ENCODE measurements at regions not wholly inside any gene's neighbourhood (a gene's known extent, or its start where the extent isn't known, plus 50 kb on each side); places are given as distances from the start of the nearest gene placed in this dataset.
"Not testable (repeated sequence)": the region's sequence is repeated elsewhere in the genome, so short reads cannot be mapped to it uniquely, and the experiment has no call there.

- FAIRE-seq (no peak), DNase-seq (ENCODE audit: low spot score) (no peak)
Measured at GRCh38 chr22:48084041-48084728, 1321.7 kb downstream of the TBC1D22A start.

GRCh38 chr22:48083502-48083901 lies 1321.1 kb downstream of the TBC1D22A start:
- DNase-seq (ENCODE audit: low spot score) (no peak), FAIRE-seq (no peak)

GRCh38 chr22:48082284-48082683 lies 1319.8 kb downstream of the TBC1D22A start:
- FAIRE-seq (no peak), DNase-seq (ENCODE audit: low spot score) (no peak)

GRCh38 chr22:48081281-48081680 lies 1318.8 kb downstream of the TBC1D22A start:
- DNase-seq (ENCODE audit: low spot score) (no peak), FAIRE-seq (no peak)

- DNase-seq (ENCODE audit: low spot score) = no peak
- no peak for FAIRE-seq
Measured at GRCh38 chr22:48080316-48081165, 1318.1 kb downstream of the TBC1D22A start.

- FAIRE-seq (no peak), DNase-seq (ENCODE audit: low spot score) (no peak)
Measured at GRCh38 chr22:48079505-48080290, 1317.2 kb downstream of the TBC1D22A start.

- FAIRE-seq (no peak), DNase-seq (ENCODE audit: low spot score) (no peak)
Measured at GRCh38 chr22:48078825-48079224, 1316.4 kb downstream of the TBC1D22A start.

GRCh38 chr22:48077699-48078098 lies 1315.2 kb downstream of the TBC1D22A start:
- no peak for FAIRE-seq

GRCh38 chr22:48076008-48076407 lies 1313.6 kb downstream of the TBC1D22A start:
- DNase-seq (ENCODE audit: low spot score) (no peak), FAIRE-seq (no peak)

More at GRCh38 chr22:48077699-48078098, 1315.2 kb downstream of the TBC1D22A start:
- DNase-seq (ENCODE audit: low spot score) = no peak

- no peak for FAIRE-seq
- no peak for DNase-seq (ENCODE audit: low spot score)
Measured at GRCh38 chr22:48075604-48076003, 1313.2 kb downstream of the TBC1D22A start.

- DNase-seq (ENCODE audit: low spot score) = no peak
- FAIRE-seq = no peak
Measured at GRCh38 chr22:48072777-48073176, 1310.3 kb downstream of the TBC1D22A start.

GRCh38 chr22:48071828-48072227 lies 1309.4 kb downstream of the TBC1D22A start:
- DNase-seq (ENCODE audit: low spot score) = no peak
- FAIRE-seq = no peak

- no peak for FAIRE-seq
- DNase-seq (ENCODE audit: low spot score) = no peak
Measured at GRCh38 chr22:48071305-48071704, 1308.9 kb downstream of the TBC1D22A start.

GRCh38 chr22:48070760-48071159 lies 1308.3 kb downstream of the TBC1D22A start:
- DNase-seq (ENCODE audit: low spot score) = no peak
- no peak for FAIRE-seq

GRCh38 chr22:48070083-48070482 lies 1307.6 kb downstream of the TBC1D22A start:
- DNase-seq (ENCODE audit: low spot score) = no peak
- FAIRE-seq = no peak

- no peak for DNase-seq (ENCODE audit: low spot score)
- FAIRE-seq = no peak
Measured at GRCh38 chr22:48069256-48069655, 1306.8 kb downstream of the TBC1D22A start.

GRCh38 chr22:48068323-48068885 lies 1306.0 kb downstream of the TBC1D22A start:
- FAIRE-seq = no peak
- no peak for DNase-seq (ENCODE audit: low spot score)

GRCh38 chr22:48065892-48066291 lies 1303.4 kb downstream of the TBC1D22A start:
- FAIRE-seq (no peak), DNase-seq (ENCODE audit: low spot score) (no peak)

GRCh38 chr22:48061726-48062125 lies 1299.3 kb downstream of the TBC1D22A start:
- FAIRE-seq (no peak), DNase-seq (ENCODE audit: low spot score) (no peak)

- FAIRE-seq (no peak), DNase-seq (ENCODE audit: low spot score) (no peak)
Measured at GRCh38 chr22:48060266-48060665, 1297.8 kb downstream of the TBC1D22A start.

GRCh38 chr22:48059521-48059920 lies 1297.1 kb downstream of the TBC1D22A start:
- not testable (repeated sequence) for DNase-seq (ENCODE audit: low spot score); FAIRE-seq

All from RCC 7860 (cell line).